Keratinocyte (primary cell): ENCODE measurements at regions not wholly inside any gene's neighbourhood (a gene's known extent, or its start where the extent isn't known, plus 50 kb on each side); places are given as distances from the start of the nearest gene placed in this dataset.

Experiments used
- DNase-seq: peaks from one replicate; pipeline ENCODE4 v3.0.0-alpha.2; 2011; ENCODE audit warnings: low read depth, missing footprints, low spot score
- FAIRE-seq: peaks from 2 replicates; lab custom pipeline; 2011; peaks lifted over from hg19 to GRCh38; lab: Jason Lieb, UNC
- H2AFZ ChIP-seq: 2 replicates; pipeline ENCODE4 v1.6.0; 2012; ENCODE audit warnings: low read length, control low read depth, inconsistent platforms; ENCODE audit not compliant: control insufficient read depth
- H3K27ac ChIP-seq: 2 replicates; pipeline ENCODE4 v1.5.1; 2011; ENCODE audit warnings: low read length; ENCODE audit not compliant: control insufficient read depth, insufficient read depth
- H3K27me3 ChIP-seq: 3 replicates; pipeline ENCODE4 v1.6.0; 2011; ENCODE audit warnings: low read length; ENCODE audit not compliant: control insufficient read depth, insufficient read depth; ENCODE audit errors: extremely low read depth
- H3K36me3 ChIP-seq, 2 experiments: 2 replicates in 1 of 2; 3 replicates in 1 of 2; pipeline ENCODE4 v1.5.1; 2011; ENCODE audit warnings: low read length in 2 of 2, mild to moderate bottlenecking in 1 of 2; ENCODE audit not compliant: control insufficient read depth in 2 of 2, insufficient read depth in 2 of 2; ENCODE audit errors: extremely low read depth in 1 of 2
- H3K4me1 ChIP-seq: 3 replicates; pipeline ENCODE4 v1.5.1; 2011; ENCODE audit warnings: low read length; ENCODE audit not compliant: control insufficient read depth, insufficient read depth; ENCODE audit errors: extremely low read depth
- H3K4me2 ChIP-seq: 3 replicates; pipeline ENCODE4 v1.6.0; 2011; ENCODE audit warnings: low read depth, low read length; ENCODE audit not compliant: control insufficient read depth, insufficient read depth; ENCODE audit errors: extremely low read depth
- H3K4me3 ChIP-seq, 3 experiments: fragments of 200-600 bp in 1 of 3; sonication (generic) in 1 of 3; 2 replicates in 2 of 3; 3 replicates in 1 of 3; pipeline ENCODE4 v1.5.1; 2011 to 2016; ENCODE audit warnings: low read length in 3 of 3, mild to moderate bottlenecking in 3 of 3, control low read depth in 2 of 3, inconsistent platforms in 1 of 3, low read depth in 1 of 3, mixed read lengths in 1 of 3, mixed run types in 1 of 3, moderate library complexity in 1 of 3; ENCODE audit not compliant: control insufficient read depth in 2 of 3, insufficient read depth in 2 of 3; ENCODE audit errors: extremely low read depth in 1 of 3
- H3K79me2 ChIP-seq: 2 replicates; pipeline ENCODE4 v1.6.0; 2012; ENCODE audit warnings: low read length; ENCODE audit not compliant: control insufficient read depth, insufficient read depth
- H3K9ac ChIP-seq: 3 replicates; pipeline ENCODE4 v1.6.0; 2011; ENCODE audit warnings: low read length; ENCODE audit not compliant: control insufficient read depth, insufficient read depth; ENCODE audit errors: extremely low read depth
- H3K9me1 ChIP-seq: 3 replicates; pipeline ENCODE4 v1.6.0; 2011; ENCODE audit warnings: low read length; ENCODE audit not compliant: control insufficient read depth, insufficient read depth; ENCODE audit errors: extremely low read depth
- H3K9me3 ChIP-seq: 2 replicates; pipeline ENCODE4 v1.5.1; 2012; ENCODE audit warnings: low read depth, low read length; ENCODE audit not compliant: control insufficient read depth
- H4K20me1 ChIP-seq: 3 replicates; pipeline ENCODE4 v1.6.0; 2011; ENCODE audit warnings: low read length; ENCODE audit not compliant: control insufficient read depth, insufficient read depth; ENCODE audit errors: extremely low read depth
- EZH2 ChIP-seq: IDR thresholded peaks from one replicate; pipeline ENCODE4 v1.6.1; 2012; ENCODE audit warnings: inconsistent platforms, mild to moderate bottlenecking, low read length, moderate library complexity
- dilution Hi-C: fragments of 300-500 bp; cut with MboI; formaldehyde crosslinking; loops from one replicate; pipeline ENCODE4 v1.7.0; 2020; ENCODE audit warnings: low sequenced_read_pairs; ENCODE audit not compliant: extremely low pct_ligation_motif_present
- TF ChIP-seq, protein P1 (sequence below), 3 experiments: IDR thresholded peaks in 1 of 3; conservative IDR thresholded peaks in 1 of 3; optimal IDR thresholded peaks in 1 of 3; 2 replicates in 2 of 3; 3 replicates in 1 of 3; pipeline versions ENCODE3 to v1.5.1; 2011; ENCODE audit warnings: low read length in 3 of 3, mild to moderate bottlenecking in 3 of 3, moderate library complexity in 2 of 3, control low read depth in 1 of 3, inconsistent platforms in 1 of 3; ENCODE audit not compliant: insufficient read depth in 2 of 3; ENCODE audit errors: extremely low read depth in 1 of 3

DNA sequence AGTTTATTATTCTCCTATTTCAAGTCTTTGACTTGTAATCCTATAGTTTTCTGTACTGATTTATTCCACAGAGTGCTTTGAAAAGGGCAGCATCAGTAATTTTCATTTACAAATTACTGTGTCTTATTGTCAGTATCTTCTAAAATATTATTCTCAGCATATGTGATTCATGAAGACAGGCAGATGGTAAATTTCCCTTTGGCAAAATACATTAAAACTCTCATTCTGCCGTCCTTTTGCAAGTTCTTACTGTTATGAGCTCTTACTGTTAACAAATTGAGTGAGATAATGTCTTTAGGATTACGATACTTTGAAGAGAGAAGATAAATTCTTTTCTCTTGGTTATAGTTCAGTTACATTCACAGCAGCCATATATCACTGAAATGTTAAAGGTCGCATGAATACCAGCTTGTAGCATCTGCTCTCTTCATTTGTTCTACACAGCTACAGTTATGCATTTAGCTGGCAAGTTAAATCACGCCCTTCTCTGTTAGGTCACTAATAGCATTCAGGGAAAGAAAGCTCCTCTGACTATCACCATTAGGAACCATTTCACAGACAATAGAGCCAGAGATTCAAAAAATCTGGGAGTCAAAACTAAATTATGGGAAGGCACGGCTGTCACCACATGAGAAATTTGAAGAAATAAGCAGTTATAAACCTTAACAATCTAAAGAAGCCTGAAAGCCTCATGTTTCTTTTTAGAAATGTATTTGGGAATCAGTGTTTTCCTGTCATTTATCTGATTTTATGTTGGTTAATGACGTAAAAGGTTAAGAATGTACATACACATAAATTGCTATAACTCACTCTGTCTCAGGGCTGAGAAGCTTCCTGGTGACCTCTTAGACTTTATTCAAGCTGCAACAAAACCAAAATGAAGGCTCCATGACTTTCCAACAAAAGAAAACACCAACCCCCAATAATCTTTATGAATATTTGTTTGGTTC lies 109.6 kb upstream of the SP4 start:
- no peaks in the 10 kb centered on the region for H4K20me1 ChIP-seq
- no peaks in the 10 kb centered on the region for H3K4me1 ChIP-seq
- H3K27ac ChIP-seq: no peak overlapping the region
- H3K79me2 ChIP-seq: no peaks in the 10 kb centered on the region
- peak; percentile 26 for FAIRE-seq
- no peaks in the 10 kb centered on the region for H3K9me3 ChIP-seq
- H3K27me3 ChIP-seq: no peaks in the 10 kb centered on the region
- no peaks in the 10 kb centered on the region for H3K36me3 ChIP-seq
- TF ChIP-seq EZH2: no peak
- TF ChIP-seq, protein P1, sequence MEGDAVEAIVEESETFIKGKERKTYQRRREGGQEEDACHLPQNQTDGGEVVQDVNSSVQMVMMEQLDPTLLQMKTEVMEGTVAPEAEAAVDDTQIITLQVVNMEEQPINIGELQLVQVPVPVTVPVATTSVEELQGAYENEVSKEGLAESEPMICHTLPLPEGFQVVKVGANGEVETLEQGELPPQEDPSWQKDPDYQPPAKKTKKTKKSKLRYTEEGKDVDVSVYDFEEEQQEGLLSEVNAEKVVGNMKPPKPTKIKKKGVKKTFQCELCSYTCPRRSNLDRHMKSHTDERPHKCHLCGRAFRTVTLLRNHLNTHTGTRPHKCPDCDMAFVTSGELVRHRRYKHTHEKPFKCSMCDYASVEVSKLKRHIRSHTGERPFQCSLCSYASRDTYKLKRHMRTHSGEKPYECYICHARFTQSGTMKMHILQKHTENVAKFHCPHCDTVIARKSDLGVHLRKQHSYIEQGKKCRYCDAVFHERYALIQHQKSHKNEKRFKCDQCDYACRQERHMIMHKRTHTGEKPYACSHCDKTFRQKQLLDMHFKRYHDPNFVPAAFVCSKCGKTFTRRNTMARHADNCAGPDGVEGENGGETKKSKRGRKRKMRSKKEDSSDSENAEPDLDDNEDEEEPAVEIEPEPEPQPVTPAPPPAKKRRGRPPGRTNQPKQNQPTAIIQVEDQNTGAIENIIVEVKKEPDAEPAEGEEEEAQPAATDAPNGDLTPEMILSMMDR (optimal IDR thresholded peaks at IDR 0.05 in 1 of 3, IDR thresholded peaks at IDR 0.05 in 1 of 3, conservative IDR thresholded peaks at IDR 0.05 in 1 of 3; ENCODE audit: extremely low read depth in 1 of 3, insufficient read depth in 2 of 3, low read length in 3 of 3): no peak
- no peak overlapping the region for H3K4me2 ChIP-seq
- dilution Hi-C loops: no loop called here
- H3K4me3 ChIP-seq: no peak overlapping the region
- DNase-seq: no peak
- no peak overlapping the region for H3K9ac ChIP-seq
- H3K9me1 ChIP-seq: no peaks in the 10 kb centered on the region
- H2AFZ ChIP-seq: no peak overlapping the region

DNA sequence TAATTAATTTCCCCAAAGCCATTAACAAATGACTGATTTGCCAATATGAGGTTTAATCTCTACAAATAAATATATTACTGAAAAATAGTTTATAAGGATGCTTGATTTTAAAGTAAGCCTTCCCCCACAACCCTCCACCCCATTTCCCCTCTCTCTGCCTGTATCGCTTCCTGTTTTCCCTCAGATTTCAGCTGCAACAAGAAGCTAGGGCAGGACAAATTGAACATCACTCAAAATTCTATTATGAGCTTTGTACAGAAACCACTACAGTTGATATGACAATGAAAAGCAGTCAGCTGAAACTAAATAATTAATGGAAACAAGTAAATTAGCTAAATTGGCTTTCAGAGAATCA lies 109.0 kb upstream of the SP4 start:
- dilution Hi-C loops: no loop called here

More for the DNA sequence above, 109.0 kb upstream of the SP4 start:
- Histone ChIP-seq H3K79me2 (no peaks in the 10 kb centered on the region), H4K20me1 (no peaks in the 10 kb centered on the region), H3K27ac (no peak overlapping the region), H3K36me3 (no peaks in the 10 kb centered on the region), H3K9me3 (no peaks in the 10 kb centered on the region), H3K9ac (no peak overlapping the region), H3K27me3 (no peaks in the 10 kb centered on the region), H3K9me1 (no peaks in the 10 kb centered on the region), H3K4me2 (no peak overlapping the region), H2AFZ (no peak overlapping the region), H3K4me1 (no peaks in the 10 kb centered on the region), H3K4me3 (no peak overlapping the region)
- FAIRE-seq (no peak), DNase-seq (no peak)
- TF ChIP-seq, protein P1 (optimal IDR thresholded peaks at IDR 0.05 in 1 of 3, IDR thresholded peaks at IDR 0.05 in 1 of 3, conservative IDR thresholded peaks at IDR 0.05 in 1 of 3; ENCODE audit: extremely low read depth in 1 of 3, insufficient read depth in 2 of 3, low read length in 3 of 3): no peak
- no peak for TF ChIP-seq EZH2
